ENCODE measurements at regions not wholly inside any gene's neighbourhood (a gene's known extent, or its start where the extent isn't known, plus 50 kb on each side); places are given as distances from the start of the nearest gene placed in this dataset.

GRCh38 chr9:93730648-93731047 is 154.3 kb downstream of the PHF2 start:
- TF ChIP-seq CTCF (conservative IDR thresholded peaks at IDR 0.05) (no peak), EZH2 (IDR thresholded peaks at IDR 0.05; ENCODE audit: low read depth) (no peak)
